GM23338 (cell line): ENCODE measurements at regions not wholly inside any gene's neighbourhood (a gene's known extent, or its start where the extent isn't known, plus 50 kb on each side); places are given as distances from the start of the nearest gene placed in this dataset.

Experiments used
- ATAC-seq: fragments of 200-7000 bp; cut with Tn5 transposase; 3 replicates; pipeline ENCODE4 v1.9.1; 2020
- DNase-seq: peaks from one replicate; pipeline ENCODE4 v3.0.0-alpha.2; 2015; ENCODE audit warnings: low spot score
- H2AFZ ChIP-seq: fragments of 200-600 bp; sonication (generic); 2 replicates; pipeline ENCODE4 v1.8.0; 2016; ENCODE audit warnings: antibody characterized with exemption, mild to moderate bottlenecking, moderate library complexity
- H3F3A ChIP-seq: fragments of 200-600 bp; sonication (generic); replicated peaks from 2 replicates; pipeline ENCODE4 v1.8.0; 2017; ENCODE audit warnings: antibody characterized with exemption, mixed run types, low read depth
- H3K27ac ChIP-seq: fragments of 200-600 bp; sonication (generic); 2 replicates; pipeline ENCODE4 v1.6.1; 2016; ENCODE audit warnings: low read depth
- H3K27me3 ChIP-seq: fragments of 200-600 bp; sonication (generic); 2 replicates; pipeline ENCODE4 v1.8.0; 2016; ENCODE audit warnings: mild to moderate bottlenecking, mixed run types, moderate library complexity; ENCODE audit not compliant: insufficient read depth
- H3K36me3 ChIP-seq: fragments of 200-600 bp; sonication (generic); 2 replicates; pipeline ENCODE4 v1.8.0; 2016; ENCODE audit warnings: mild to moderate bottlenecking; ENCODE audit not compliant: insufficient read depth
- H3K4me1 ChIP-seq: fragments of 200-600 bp; sonication (generic); 2 replicates; pipeline ENCODE4 v1.8.0; 2016; ENCODE audit warnings: mild to moderate bottlenecking, moderate library complexity; ENCODE audit not compliant: insufficient read depth
- H3K4me2 ChIP-seq: fragments of 200-600 bp; sonication (generic); 2 replicates; pipeline ENCODE4 v1.7.1; 2017; ENCODE audit warnings: mixed run types
- H3K4me3 ChIP-seq: fragments of 200-600 bp; sonication (generic); 2 replicates; pipeline ENCODE4 v1.6.1; 2016; ENCODE audit warnings: mixed run types
- H3K79me2 ChIP-seq: fragments of 200-600 bp; sonication (generic); replicated peaks from 2 replicates; pipeline ENCODE4 v1.8.0; 2017; ENCODE audit warnings: mild to moderate bottlenecking; ENCODE audit not compliant: insufficient read depth
- H3K9me2 ChIP-seq: fragments of 200-600 bp; sonication (generic); 2 replicates; pipeline ENCODE4 v1.8.0; 2017; ENCODE audit not compliant: insufficient read depth
- H4K20me1 ChIP-seq: fragments of 200-600 bp; sonication (generic); replicated peaks from 2 replicates; pipeline ENCODE4 v1.8.0; 2017; ENCODE audit warnings: mild to moderate bottlenecking; ENCODE audit not compliant: insufficient read depth
- H3K27ac Mint-ChIP-seq: 2 replicates; pipeline ENCODE4 v1.8.0; 2020; ENCODE audit warnings: inconsistent platforms, mild to moderate bottlenecking, moderate library complexity, mixed read lengths
- H3K27me3 Mint-ChIP-seq: 3 replicates; pipeline ENCODE4 v1.8.0; 2022; ENCODE audit warnings: low read depth, mild to moderate bottlenecking, moderate library complexity, mixed read lengths, inconsistent platforms; ENCODE audit not compliant: insufficient read depth, poor library complexity
- H3K36me3 Mint-ChIP-seq: 3 replicates; pipeline ENCODE4 v1.8.0; 2021; ENCODE audit warnings: low read depth, mild to moderate bottlenecking, inconsistent platforms, moderate library complexity, mixed read lengths
- H3K4me1 Mint-ChIP-seq: 3 replicates; pipeline ENCODE4 v1.8.0; 2020; ENCODE audit warnings: mild to moderate bottlenecking, inconsistent platforms, mixed read lengths
- H3K4me3 Mint-ChIP-seq: 3 replicates; pipeline ENCODE4 v1.8.0; 2021; ENCODE audit warnings: moderate library complexity, mild to moderate bottlenecking, inconsistent platforms, mixed read lengths
- H3K9me3 Mint-ChIP-seq: 3 replicates; pipeline ENCODE4 v1.8.0; 2020; ENCODE audit warnings: moderate library complexity, mild to moderate bottlenecking, inconsistent platforms, mixed read lengths
- CREB1 ChIP-seq: fragments of 250-450 bp; sonication (Bioruptor Pico); IDR thresholded peaks from 2 replicates; pipeline ENCODE4 v1.5.0; 2020; ENCODE audit warnings: low read depth, mild to moderate bottlenecking, moderate library complexity
- CTCF ChIP-seq, 2 experiments: fragments of 200-600 bp in 1 of 2; sonication (generic) in 1 of 2; conservative IDR thresholded peaks; 2 replicates each; pipeline versions ENCODE4 v1.5.1 to v1.6.1; 2016 to 2017; ENCODE audit warnings: antibody characterized with exemption in 2 of 2, low read depth in 2 of 2, mild to moderate bottlenecking in 2 of 2, moderate library complexity in 1 of 2
- ETS1 ChIP-seq: IDR thresholded peaks from 2 replicates; pipeline ENCODE4 v1.6.1; 2016; ENCODE audit warnings: antibody characterized with exemption
- EZH2 ChIP-seq: fragments of 200-600 bp; sonication (generic); IDR thresholded peaks from one replicate; pipeline ENCODE4 v1.8.0; 2017; ENCODE audit warnings: antibody characterized with exemption, mild to moderate bottlenecking, low read depth; ENCODE audit not compliant: unreplicated experiment
- TF ChIP-seq, protein P1 (sequence below): fragments of 250-450 bp; sonication (Bioruptor Pico); IDR thresholded peaks from 2 replicates; pipeline ENCODE4 v1.5.0; 2020; ENCODE audit warnings: mild to moderate bottlenecking, moderate library complexity

DNA sequence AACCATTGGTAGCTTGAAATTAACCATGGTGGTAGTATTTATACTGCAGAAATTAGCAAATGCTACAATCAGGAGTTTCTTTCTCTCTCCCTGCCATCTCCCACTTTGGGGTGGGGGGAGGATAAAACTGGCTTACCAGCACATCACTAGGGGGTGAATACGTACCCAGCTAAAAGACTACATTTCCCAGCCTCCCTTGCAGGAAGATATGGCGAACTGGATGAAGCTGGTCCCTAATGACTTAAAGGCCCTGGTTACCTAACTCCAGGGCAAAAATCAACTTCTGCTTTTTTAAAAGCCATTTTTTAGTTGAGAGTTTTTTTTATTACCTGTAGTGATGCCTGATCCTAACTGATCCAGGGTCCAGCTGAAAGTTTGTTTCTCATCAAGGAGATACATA, 70.3 kb upstream of the RAB12 start (continued):
- TF ChIP-seq, protein P1, sequence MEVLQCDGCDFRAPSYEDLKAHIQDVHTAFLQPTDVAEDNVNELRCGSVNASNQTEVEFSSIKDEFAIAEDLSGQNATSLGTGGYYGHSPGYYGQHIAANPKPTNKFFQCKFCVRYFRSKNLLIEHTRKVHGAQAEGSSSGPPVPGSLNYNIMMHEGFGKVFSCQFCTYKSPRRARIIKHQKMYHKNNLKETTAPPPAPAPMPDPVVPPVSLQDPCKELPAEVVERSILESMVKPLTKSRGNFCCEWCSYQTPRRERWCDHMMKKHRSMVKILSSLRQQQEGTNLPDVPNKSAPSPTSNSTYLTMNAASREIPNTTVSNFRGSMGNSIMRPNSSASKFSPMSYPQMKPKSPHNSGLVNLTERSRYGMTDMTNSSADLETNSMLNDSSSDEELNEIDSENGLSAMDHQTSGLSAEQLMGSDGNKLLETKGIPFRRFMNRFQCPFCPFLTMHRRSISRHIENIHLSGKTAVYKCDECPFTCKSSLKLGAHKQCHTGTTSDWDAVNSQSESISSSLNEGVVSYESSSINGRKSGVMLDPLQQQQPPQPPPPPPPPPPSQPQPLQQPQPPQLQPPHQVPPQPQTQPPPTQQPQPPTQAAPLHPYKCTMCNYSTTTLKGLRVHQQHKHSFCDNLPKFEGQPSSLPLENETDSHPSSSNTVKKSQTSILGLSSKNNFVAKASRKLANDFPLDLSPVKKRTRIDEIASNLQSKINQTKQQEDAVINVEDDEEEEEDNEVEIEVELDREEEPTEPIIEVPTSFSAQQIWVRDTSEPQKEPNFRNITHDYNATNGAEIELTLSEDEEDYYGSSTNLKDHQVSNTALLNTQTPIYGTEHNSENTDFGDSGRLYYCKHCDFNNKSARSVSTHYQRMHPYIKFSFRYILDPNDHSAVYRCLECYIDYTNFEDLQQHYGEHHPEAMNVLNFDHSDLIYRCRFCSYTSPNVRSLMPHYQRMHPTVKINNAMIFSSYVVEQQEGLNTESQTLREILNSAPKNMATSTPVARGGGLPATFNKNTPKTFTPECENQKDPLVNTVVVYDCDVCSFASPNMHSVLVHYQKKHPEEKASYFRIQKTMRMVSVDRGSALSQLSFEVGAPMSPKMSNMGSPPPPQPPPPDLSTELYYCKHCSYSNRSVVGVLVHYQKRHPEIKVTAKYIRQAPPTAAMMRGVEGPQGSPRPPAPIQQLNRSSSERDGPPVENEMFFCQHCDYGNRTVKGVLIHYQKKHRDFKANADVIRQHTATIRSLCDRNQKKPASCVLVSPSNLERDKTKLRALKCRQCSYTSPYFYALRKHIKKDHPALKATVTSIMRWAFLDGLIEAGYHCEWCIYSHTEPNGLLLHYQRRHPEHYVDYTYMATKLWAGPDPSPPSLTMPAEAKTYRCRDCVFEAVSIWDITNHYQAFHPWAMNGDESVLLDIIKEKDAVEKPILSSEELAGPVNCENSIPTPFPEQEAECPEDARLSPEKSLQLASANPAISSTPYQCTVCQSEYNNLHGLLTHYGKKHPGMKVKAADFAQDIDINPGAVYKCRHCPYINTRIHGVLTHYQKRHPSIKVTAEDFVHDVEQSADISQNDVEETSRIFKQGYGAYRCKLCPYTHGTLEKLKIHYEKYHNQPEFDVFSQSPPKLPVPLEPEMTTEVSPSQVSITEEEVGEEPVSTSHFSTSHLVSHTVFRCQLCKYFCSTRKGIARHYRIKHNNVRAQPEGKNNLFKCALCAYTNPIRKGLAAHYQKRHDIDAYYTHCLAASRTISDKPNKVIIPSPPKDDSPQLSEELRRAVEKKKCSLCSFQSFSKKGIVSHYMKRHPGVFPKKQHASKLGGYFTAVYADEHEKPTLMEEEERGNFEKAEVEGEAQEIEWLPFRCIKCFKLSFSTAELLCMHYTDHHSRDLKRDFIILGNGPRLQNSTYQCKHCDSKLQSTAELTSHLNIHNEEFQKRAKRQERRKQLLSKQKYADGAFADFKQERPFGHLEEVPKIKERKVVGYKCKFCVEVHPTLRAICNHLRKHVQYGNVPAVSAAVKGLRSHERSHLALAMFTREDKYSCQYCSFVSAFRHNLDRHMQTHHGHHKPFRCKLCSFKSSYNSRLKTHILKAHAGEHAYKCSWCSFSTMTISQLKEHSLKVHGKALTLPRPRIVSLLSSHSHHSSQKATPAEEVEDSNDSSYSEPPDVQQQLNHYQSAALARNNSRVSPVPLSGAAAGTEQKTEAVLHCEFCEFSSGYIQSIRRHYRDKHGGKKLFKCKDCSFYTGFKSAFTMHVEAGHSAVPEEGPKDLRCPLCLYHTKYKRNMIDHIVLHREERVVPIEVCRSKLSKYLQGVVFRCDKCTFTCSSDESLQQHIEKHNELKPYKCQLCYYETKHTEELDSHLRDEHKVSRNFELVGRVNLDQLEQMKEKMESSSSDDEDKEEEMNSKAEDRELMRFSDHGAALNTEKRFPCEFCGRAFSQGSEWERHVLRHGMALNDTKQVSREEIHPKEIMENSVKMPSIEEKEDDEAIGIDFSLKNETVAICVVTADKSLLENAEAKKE (CRISPR knock-in tag), result no peak
- no peak for TF ChIP-seq CREB1 (CRISPR knock-in tag)
- TF ChIP-seq CTCF (conservative IDR thresholded peaks at IDR 0.05; ENCODE audit: low read depth in 2 of 2), result no peak

GRCh38 chr18:8546677-8547076, 62.6 kb upstream of the RAB12 start:
- Histone ChIP-seq H3K27me3 (no peaks in the 10 kb centered on the region), H3K27ac (no peak overlapping the region), H3F3A (no peaks in the 10 kb centered on the region), H4K20me1 (no peaks in the 10 kb centered on the region), H3K4me2 (no peak overlapping the region), H3K4me1 (no peaks in the 10 kb centered on the region; the same call in 1 of the 2 replicates), H3K9me2 (peaks cover 6% of the 10 kb centered on the region; the same call in 1 of the 2 replicates), H3K79me2 (no peaks in the 10 kb centered on the region), H2AFZ (peak overlapping the region; percentile 66; the same call in 1 of the 2 replicates), H3K4me3 (no peak overlapping the region), H3K36me3 (no peaks in the 10 kb centered on the region)
- Mint-ChIP-seq H3K27ac (no peak overlapping the region), H3K9me3 (no peaks in the 10 kb centered on the region; the same call in 1 of the 3 replicates), H3K4me1 (peaks cover 14% of the 10 kb centered on the region), H3K27me3 (peaks cover 2% of the 10 kb centered on the region), H3K4me3 (no peak overlapping the region), H3K36me3 (no peaks in the 10 kb centered on the region)
- ATAC-seq (no peak), DNase-seq (no peak)
- TF ChIP-seq ETS1 (no peak), EZH2 (no peak)
